ENCODE measurements at regions not wholly inside any gene's neighbourhood (a gene's known extent, or its start where the extent isn't known, plus 50 kb on each side); places are given as distances from the start of the nearest gene placed in this dataset.

GRCh38 chr6:22082218-22082617 is 214.6 kb downstream of the PRL start:
- Histone ChIP-seq H3K4me1 (ENCODE audit: control insufficient read depth in 1 of 2, insufficient read depth in 2 of 2, low read length in 2 of 2) (peaks cover 0 to 6% of the 10 kb centered on the region in 2 donors), H3K27me3 (ENCODE audit: low read depth, low read length) (no peaks in the 10 kb centered on the region), H3K4me3 (ENCODE audit: low read depth in 1 of 2, low read length in 2 of 2) (no peak overlapping the region), H3K27ac (ENCODE audit: low read length) (no peak overlapping the region), H3K36me3 (ENCODE audit: control insufficient read depth in 1 of 2, insufficient read depth in 2 of 2, low read length in 2 of 2) (no peaks in the 10 kb centered on the region), H3K9me3 (ENCODE audit: control insufficient read depth in 1 of 2, low read length in 2 of 2) (peaks cover 0 to 6% of the 10 kb centered on the region in 2 donors)

GRCh38 chr6:22083119-22083518 is 213.7 kb downstream of the PRL start:
- Histone ChIP-seq H3K27me3 (ENCODE audit: low read depth, low read length) (no peaks in the 10 kb centered on the region), H3K4me3 (ENCODE audit: low read depth in 1 of 2, low read length in 2 of 2) (no peak overlapping the region), H3K4me1 (ENCODE audit: control insufficient read depth in 1 of 2, insufficient read depth in 2 of 2, low read length in 2 of 2) (peaks cover 0 to 6% of the 10 kb centered on the region in 2 donors), H3K36me3 (ENCODE audit: control insufficient read depth in 1 of 2, insufficient read depth in 2 of 2, low read length in 2 of 2) (no peaks in the 10 kb centered on the region), H3K27ac (ENCODE audit: low read length) (no peak overlapping the region), H3K9me3 (ENCODE audit: control insufficient read depth in 1 of 2, low read length in 2 of 2) (peaks cover 0 to 6% of the 10 kb centered on the region in 2 donors)

GRCh38 chr6:22087960-22088706 is 208.7 kb downstream of the PRL start:
- H3K9me3 ChIP-seq (ENCODE audit: control insufficient read depth in 1 of 2, low read length in 2 of 2): peaks cover 0 to 6% of the 10 kb centered on the region in 2 donors
- no peaks in the 10 kb centered on the region for H3K36me3 ChIP-seq (ENCODE audit: control insufficient read depth in 1 of 2, insufficient read depth in 2 of 2, low read length in 2 of 2)
- H3K27me3 ChIP-seq (ENCODE audit: low read depth, low read length): no peaks in the 10 kb centered on the region
- no peaks in the 10 kb centered on the region for H3K4me1 ChIP-seq (ENCODE audit: control insufficient read depth in 1 of 2, insufficient read depth in 2 of 2, low read length in 2 of 2)
- H3K4me3 ChIP-seq (ENCODE audit: low read depth in 1 of 2, low read length in 2 of 2): no peak overlapping the region
- no peak overlapping the region for H3K27ac ChIP-seq (ENCODE audit: low read length)

GRCh38 chr6:22091424-22091948 is 205.3 kb downstream of the PRL start:
- Histone ChIP-seq H3K4me3 (ENCODE audit: low read depth in 1 of 2, low read length in 2 of 2) (no peak overlapping the region), H3K4me1 (ENCODE audit: control insufficient read depth in 1 of 2, insufficient read depth in 2 of 2, low read length in 2 of 2) (no peaks in the 10 kb centered on the region), H3K9me3 (ENCODE audit: control insufficient read depth in 1 of 2, low read length in 2 of 2) (no peaks in the 10 kb centered on the region), H3K27me3 (ENCODE audit: low read depth, low read length) (no peaks in the 10 kb centered on the region), H3K27ac (ENCODE audit: low read length) (no peak overlapping the region), H3K36me3 (ENCODE audit: control insufficient read depth in 1 of 2, insufficient read depth in 2 of 2, low read length in 2 of 2) (no peaks in the 10 kb centered on the region)

GRCh38 chr6:22095836-22096235 is 201.0 kb downstream of the PRL start:
- Histone ChIP-seq H3K9me3 (ENCODE audit: control insufficient read depth in 1 of 2, low read length in 2 of 2) (no peaks in the 10 kb centered on the region), H3K27me3 (ENCODE audit: low read depth, low read length) (no peaks in the 10 kb centered on the region), H3K27ac (ENCODE audit: low read length) (no peak overlapping the region), H3K4me1 (ENCODE audit: control insufficient read depth in 1 of 2, insufficient read depth in 2 of 2, low read length in 2 of 2) (no peaks in the 10 kb centered on the region), H3K36me3 (ENCODE audit: control insufficient read depth in 1 of 2, insufficient read depth in 2 of 2, low read length in 2 of 2) (no peaks in the 10 kb centered on the region), H3K4me3 (ENCODE audit: low read depth in 1 of 2, low read length in 2 of 2) (no peak overlapping the region)

GRCh38 chr6:22098601-22099031 is 198.2 kb downstream of the PRL start:
- no peaks in the 10 kb centered on the region for H3K36me3 ChIP-seq (ENCODE audit: control insufficient read depth in 1 of 2, insufficient read depth in 2 of 2, low read length in 2 of 2)
- no peak overlapping the region for H3K4me3 ChIP-seq (ENCODE audit: low read depth in 1 of 2, low read length in 2 of 2)
- H3K27ac ChIP-seq (ENCODE audit: low read length): no peak overlapping the region
- no peaks in the 10 kb centered on the region for H3K9me3 ChIP-seq (ENCODE audit: control insufficient read depth in 1 of 2, low read length in 2 of 2)
- no peaks in the 10 kb centered on the region for H3K4me1 ChIP-seq (ENCODE audit: control insufficient read depth in 1 of 2, insufficient read depth in 2 of 2, low read length in 2 of 2)
- no peaks in the 10 kb centered on the region for H3K27me3 ChIP-seq (ENCODE audit: low read depth, low read length)

GRCh38 chr6:22099231-22099630 is 197.6 kb downstream of the PRL start:
- H3K4me1 ChIP-seq (ENCODE audit: control insufficient read depth in 1 of 2, insufficient read depth in 2 of 2, low read length in 2 of 2): no peaks in the 10 kb centered on the region
- H3K36me3 ChIP-seq (ENCODE audit: control insufficient read depth in 1 of 2, insufficient read depth in 2 of 2, low read length in 2 of 2): no peaks in the 10 kb centered on the region
- no peak overlapping the region for H3K27ac ChIP-seq (ENCODE audit: low read length)
- H3K9me3 ChIP-seq (ENCODE audit: control insufficient read depth in 1 of 2, low read length in 2 of 2): no peaks in the 10 kb centered on the region
- H3K27me3 ChIP-seq (ENCODE audit: low read depth, low read length): no peaks in the 10 kb centered on the region
- no peak overlapping the region for H3K4me3 ChIP-seq (ENCODE audit: low read depth in 1 of 2, low read length in 2 of 2)

GRCh38 chr6:22099923-22100322 is 196.9 kb downstream of the PRL start:
- Histone ChIP-seq H3K9me3 (ENCODE audit: control insufficient read depth in 1 of 2, low read length in 2 of 2) (no peaks in the 10 kb centered on the region), H3K4me3 (ENCODE audit: low read depth in 1 of 2, low read length in 2 of 2) (no peak overlapping the region), H3K27me3 (ENCODE audit: low read depth, low read length) (no peaks in the 10 kb centered on the region), H3K36me3 (ENCODE audit: control insufficient read depth in 1 of 2, insufficient read depth in 2 of 2, low read length in 2 of 2) (no peaks in the 10 kb centered on the region), H3K4me1 (ENCODE audit: control insufficient read depth in 1 of 2, insufficient read depth in 2 of 2, low read length in 2 of 2) (no peaks in the 10 kb centered on the region), H3K27ac (ENCODE audit: low read length) (no peak overlapping the region)

- Histone ChIP-seq H3K27ac (ENCODE audit: low read length) (no peak overlapping the region), H3K36me3 (ENCODE audit: control insufficient read depth in 1 of 2, insufficient read depth in 2 of 2, low read length in 2 of 2) (no peaks in the 10 kb centered on the region), H3K9me3 (ENCODE audit: control insufficient read depth in 1 of 2, low read length in 2 of 2) (no peaks in the 10 kb centered on the region), H3K4me1 (ENCODE audit: control insufficient read depth in 1 of 2, insufficient read depth in 2 of 2, low read length in 2 of 2) (no peaks in the 10 kb centered on the region), H3K4me3 (ENCODE audit: low read depth in 1 of 2, low read length in 2 of 2) (no peak overlapping the region), H3K27me3 (ENCODE audit: low read depth, low read length) (no peaks in the 10 kb centered on the region)
These were observed 195.7 kb downstream of the PRL start for GRCh38 chr6:22101163-22101562.

GRCh38 chr6:22102671-22103070 is 194.2 kb downstream of the PRL start:
- no peaks in the 10 kb centered on the region for H3K27me3 ChIP-seq (ENCODE audit: low read depth, low read length)
- no peak overlapping the region for H3K4me3 ChIP-seq (ENCODE audit: low read depth in 1 of 2, low read length in 2 of 2)
- no peaks in the 10 kb centered on the region for H3K9me3 ChIP-seq (ENCODE audit: control insufficient read depth in 1 of 2, low read length in 2 of 2)
- H3K4me1 ChIP-seq (ENCODE audit: control insufficient read depth in 1 of 2, insufficient read depth in 2 of 2, low read length in 2 of 2): no peaks in the 10 kb centered on the region
- no peak overlapping the region for H3K27ac ChIP-seq (ENCODE audit: low read length)
- no peaks in the 10 kb centered on the region for H3K36me3 ChIP-seq (ENCODE audit: control insufficient read depth in 1 of 2, insufficient read depth in 2 of 2, low read length in 2 of 2)

- Histone ChIP-seq H3K9me3 (ENCODE audit: control insufficient read depth in 1 of 2, low read length in 2 of 2) (no peaks in the 10 kb centered on the region), H3K27me3 (ENCODE audit: low read depth, low read length) (no peaks in the 10 kb centered on the region), H3K27ac (ENCODE audit: low read length) (no peak overlapping the region)
These were observed 190.4 kb downstream of the PRL start for GRCh38 chr6:22106451-22106850.

GRCh38 chr6:22106961-22107360 is 189.9 kb downstream of the PRL start:
- H3K4me3 ChIP-seq (ENCODE audit: low read depth in 1 of 2, low read length in 2 of 2): no peak overlapping the region
- H3K27me3 ChIP-seq (ENCODE audit: low read depth, low read length): no peaks in the 10 kb centered on the region

More at GRCh38 chr6:22106451-22106850, 190.4 kb downstream of the PRL start:
- H3K36me3 ChIP-seq (ENCODE audit: control insufficient read depth in 1 of 2, insufficient read depth in 2 of 2, low read length in 2 of 2): no peaks in the 10 kb centered on the region
- H3K4me3 ChIP-seq (ENCODE audit: low read depth in 1 of 2, low read length in 2 of 2): no peak overlapping the region
- no peaks in the 10 kb centered on the region for H3K4me1 ChIP-seq (ENCODE audit: control insufficient read depth in 1 of 2, insufficient read depth in 2 of 2, low read length in 2 of 2)

More at GRCh38 chr6:22106961-22107360, 189.9 kb downstream of the PRL start:
- Histone ChIP-seq H3K27ac (ENCODE audit: low read length) (no peak overlapping the region), H3K36me3 (ENCODE audit: control insufficient read depth in 1 of 2, insufficient read depth in 2 of 2, low read length in 2 of 2) (no peaks in the 10 kb centered on the region), H3K4me1 (ENCODE audit: control insufficient read depth in 1 of 2, insufficient read depth in 2 of 2, low read length in 2 of 2) (no peaks in the 10 kb centered on the region), H3K9me3 (ENCODE audit: control insufficient read depth in 1 of 2, low read length in 2 of 2) (no peaks in the 10 kb centered on the region)
